ENCODE measurements at regions not wholly inside any gene's neighbourhood (a gene's known extent, or its start where the extent isn't known, plus 50 kb on each side); places are given as distances from the start of the nearest gene placed in this dataset.

GRCh38 chr4:184528713-184529112 is 54.4 kb upstream of the IRF2 start:
- peak; percentile 27 for DNase-seq (ENCODE audit: low read depth)

- no peak for DNase-seq (ENCODE audit: low read depth)
Measured at GRCh38 chr4:184528051-184528450, 53.7 kb upstream of the IRF2 start.

DNA sequence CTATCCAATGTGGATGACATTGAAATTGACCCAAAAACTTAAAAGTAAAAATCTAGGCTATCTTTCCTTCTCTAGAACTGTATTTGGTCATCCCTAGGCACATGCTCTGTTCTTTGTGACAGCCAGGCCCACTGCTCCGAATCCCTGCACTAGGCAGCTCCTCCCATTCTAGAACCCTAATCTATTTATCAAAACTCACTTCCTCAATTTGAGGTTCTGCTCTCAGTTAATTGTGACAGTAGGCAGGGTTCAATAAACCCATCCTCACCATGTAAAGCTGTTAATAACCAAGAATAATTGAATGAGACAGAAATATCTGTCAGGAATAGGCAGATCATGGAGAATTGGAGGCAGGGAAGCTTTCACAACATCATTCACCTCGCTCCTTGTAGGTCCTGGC is 51.9 kb upstream of the IRF2 start:
- no peak for DNase-seq (ENCODE audit: low read depth)

All from ELR (cell line).